ENCODE measurements at regions not wholly inside any gene's neighbourhood (a gene's known extent, or its start where the extent isn't known, plus 50 kb on each side); places are given as distances from the start of the nearest gene placed in this dataset.

DNA sequence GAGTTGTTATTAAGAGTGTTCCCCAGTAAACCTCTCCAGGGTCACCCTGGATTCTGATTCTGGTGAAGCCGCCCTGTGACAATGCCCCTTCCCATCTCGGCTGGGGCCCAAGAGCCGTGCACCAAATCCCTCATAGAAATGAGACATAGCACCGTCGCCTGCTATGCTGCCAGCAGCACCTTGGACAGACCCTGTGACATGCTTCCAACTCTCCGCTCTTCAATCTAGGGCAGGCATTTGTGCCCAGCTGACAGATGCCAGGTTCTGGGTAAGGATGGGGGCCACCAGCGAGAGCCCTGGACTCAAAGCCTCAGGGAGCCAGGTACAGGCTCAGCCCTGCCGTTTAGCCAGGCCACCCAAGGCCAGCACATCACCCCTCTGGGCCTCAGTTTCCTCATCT lies 55.8 kb upstream of the TCF20 start:
- CTCF ChIA-PET, result no interaction called here
- TF ChIP-seq, protein P1, sequence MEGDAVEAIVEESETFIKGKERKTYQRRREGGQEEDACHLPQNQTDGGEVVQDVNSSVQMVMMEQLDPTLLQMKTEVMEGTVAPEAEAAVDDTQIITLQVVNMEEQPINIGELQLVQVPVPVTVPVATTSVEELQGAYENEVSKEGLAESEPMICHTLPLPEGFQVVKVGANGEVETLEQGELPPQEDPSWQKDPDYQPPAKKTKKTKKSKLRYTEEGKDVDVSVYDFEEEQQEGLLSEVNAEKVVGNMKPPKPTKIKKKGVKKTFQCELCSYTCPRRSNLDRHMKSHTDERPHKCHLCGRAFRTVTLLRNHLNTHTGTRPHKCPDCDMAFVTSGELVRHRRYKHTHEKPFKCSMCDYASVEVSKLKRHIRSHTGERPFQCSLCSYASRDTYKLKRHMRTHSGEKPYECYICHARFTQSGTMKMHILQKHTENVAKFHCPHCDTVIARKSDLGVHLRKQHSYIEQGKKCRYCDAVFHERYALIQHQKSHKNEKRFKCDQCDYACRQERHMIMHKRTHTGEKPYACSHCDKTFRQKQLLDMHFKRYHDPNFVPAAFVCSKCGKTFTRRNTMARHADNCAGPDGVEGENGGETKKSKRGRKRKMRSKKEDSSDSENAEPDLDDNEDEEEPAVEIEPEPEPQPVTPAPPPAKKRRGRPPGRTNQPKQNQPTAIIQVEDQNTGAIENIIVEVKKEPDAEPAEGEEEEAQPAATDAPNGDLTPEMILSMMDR (conservative IDR thresholded peaks at IDR 0.05; ENCODE audit: low read depth), result no peak
- H3K27ac ChIP-seq, result peak overlapping the region; percentile 59; the same call in 1 of the 2 replicates
- POLR2A ChIA-PET (ENCODE audit: low non-redundant PET), result no interaction called here
- DNase-seq (ENCODE audit: low spot score), result no peak

DNA sequence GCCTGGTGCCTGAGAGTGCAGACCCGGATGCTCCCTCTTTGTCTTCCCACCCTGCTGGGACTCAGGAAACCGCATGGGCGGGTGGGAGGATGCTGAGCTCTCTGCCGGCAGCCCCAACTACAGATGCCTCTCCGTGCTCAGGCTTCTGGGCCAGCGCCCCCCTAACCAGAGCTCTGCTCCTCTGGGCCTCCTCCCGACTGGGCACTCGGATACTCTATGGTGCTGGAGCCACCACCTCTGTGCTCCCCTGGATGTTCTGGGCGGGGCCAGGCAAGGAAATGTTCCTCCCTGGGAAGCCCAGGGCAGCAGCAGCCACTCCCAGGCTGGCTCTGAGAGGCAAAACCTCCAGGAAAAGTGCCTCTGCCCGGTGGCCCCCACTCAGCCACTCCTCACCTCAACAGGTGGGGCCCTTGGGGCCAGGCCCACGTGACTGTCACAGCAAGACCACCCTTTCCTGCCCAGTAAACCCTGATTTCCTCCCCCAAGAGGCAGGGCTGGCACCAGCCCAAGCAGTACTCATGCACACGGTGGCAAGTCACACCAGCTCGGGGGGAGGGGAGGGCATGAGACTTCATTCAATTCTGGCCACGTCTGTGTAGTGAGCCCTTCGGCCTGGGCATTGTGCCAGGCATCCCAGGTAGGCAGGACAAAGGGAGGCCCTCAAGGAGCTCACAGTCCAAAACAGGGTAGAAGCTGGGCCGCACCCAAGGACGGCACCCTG lies 54.7 kb upstream of the TCF20 start:
- ChIA-PET CTCF (interaction anchor here (0.8 kb wide), 1 partner anchor 152 kb away, joined by 4 read pairs; no protein-coding TSS in a partner anchor), POLR2A (ENCODE audit: low non-redundant PET) (no interaction called here)
- DNase-seq (ENCODE audit: low spot score), result no peak
- TF ChIP-seq, protein P1 (conservative IDR thresholded peaks at IDR 0.05; ENCODE audit: low read depth), result no peak
- peak overlapping the region; percentile 59 for H3K27ac ChIP-seq

DNA sequence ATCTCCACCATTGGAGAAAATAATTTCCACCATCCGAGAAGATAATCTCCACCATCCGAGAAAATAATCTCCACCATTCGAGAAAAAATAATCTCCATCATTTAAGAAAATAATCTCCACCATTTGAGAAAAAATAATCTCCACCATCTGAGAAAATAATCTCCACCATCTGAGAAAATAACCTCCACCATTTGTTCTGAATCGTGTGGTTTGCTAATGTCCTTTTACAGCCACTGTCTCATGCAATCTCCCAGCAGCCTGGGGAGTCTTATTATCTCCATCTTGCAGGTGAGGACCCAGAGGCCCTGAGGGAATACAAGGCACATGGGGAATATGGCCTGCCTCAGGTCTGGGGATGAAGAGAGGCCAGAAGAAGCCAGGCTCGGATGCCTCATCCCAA lies 54.1 kb upstream of the TCF20 start:
- no peak for DNase-seq (ENCODE audit: low spot score)
- H3K27ac ChIP-seq, result peak overlapping the region; percentile 59
- POLR2A ChIA-PET (ENCODE audit: low non-redundant PET), result no interaction called here
- CTCF ChIA-PET, result interaction anchor here (0.8 kb wide), 1 partner anchor 152 kb away, joined by 4 read pairs; no protein-coding TSS in a partner anchor
- TF ChIP-seq, protein P1 (conservative IDR thresholded peaks at IDR 0.05; ENCODE audit: low read depth), result no peak

DNA sequence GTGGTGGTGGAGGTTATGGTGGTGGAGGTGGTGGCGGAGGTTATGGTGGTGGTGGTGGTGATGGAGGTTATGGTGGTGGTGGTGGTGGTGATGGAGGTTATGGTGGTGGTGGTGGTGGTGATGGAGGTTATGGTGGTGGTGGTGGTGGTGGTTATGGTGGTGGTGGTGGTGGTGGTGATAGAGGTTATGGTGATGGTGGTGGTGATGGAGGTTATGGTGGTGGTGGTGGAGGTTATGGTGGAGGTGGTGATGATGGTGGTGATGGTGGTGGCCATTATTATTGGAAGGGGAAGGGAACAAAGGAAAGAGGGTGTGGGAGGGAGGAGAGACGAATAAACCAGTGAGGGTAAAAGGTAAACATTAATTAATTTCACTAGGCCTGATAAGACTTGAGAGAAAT lies 53.5 kb upstream of the TCF20 start:
- no peak for DNase-seq (ENCODE audit: low spot score)
- TF ChIP-seq, protein P1 (conservative IDR thresholded peaks at IDR 0.05; ENCODE audit: low read depth), result no peak
- ChIA-PET CTCF (no interaction called here), POLR2A (ENCODE audit: low non-redundant PET) (no interaction called here)
- H3K27ac ChIP-seq, result no peak overlapping the region

DNA sequence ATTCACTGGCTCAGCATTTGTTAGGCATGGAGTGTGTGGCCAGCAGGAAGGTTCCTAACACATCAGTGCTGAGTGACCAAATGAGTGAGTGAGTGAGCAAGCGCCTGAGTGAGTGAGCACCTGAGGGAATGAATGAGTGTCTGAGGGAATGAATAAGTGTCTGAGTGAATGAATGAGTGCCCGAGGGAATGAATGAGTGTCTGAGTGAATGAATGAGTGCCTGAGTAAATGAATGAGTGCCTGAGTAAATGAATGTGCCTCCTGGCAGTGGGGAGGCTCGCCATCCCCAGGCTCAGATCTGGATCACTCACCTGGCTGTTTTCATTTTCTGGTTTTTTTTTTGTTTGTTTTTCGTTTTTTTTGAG lies 52.1 kb upstream of the TCF20 start:
- CTCF ChIA-PET, result no interaction called here
- no peak for DNase-seq (ENCODE audit: low spot score)
- H3K27ac ChIP-seq, result peak overlapping the region; percentile 47
- TF ChIP-seq, protein P1 (conservative IDR thresholded peaks at IDR 0.05; ENCODE audit: low read depth), result no peak
- POLR2A ChIA-PET (ENCODE audit: low non-redundant PET), result no interaction called here

DNA sequence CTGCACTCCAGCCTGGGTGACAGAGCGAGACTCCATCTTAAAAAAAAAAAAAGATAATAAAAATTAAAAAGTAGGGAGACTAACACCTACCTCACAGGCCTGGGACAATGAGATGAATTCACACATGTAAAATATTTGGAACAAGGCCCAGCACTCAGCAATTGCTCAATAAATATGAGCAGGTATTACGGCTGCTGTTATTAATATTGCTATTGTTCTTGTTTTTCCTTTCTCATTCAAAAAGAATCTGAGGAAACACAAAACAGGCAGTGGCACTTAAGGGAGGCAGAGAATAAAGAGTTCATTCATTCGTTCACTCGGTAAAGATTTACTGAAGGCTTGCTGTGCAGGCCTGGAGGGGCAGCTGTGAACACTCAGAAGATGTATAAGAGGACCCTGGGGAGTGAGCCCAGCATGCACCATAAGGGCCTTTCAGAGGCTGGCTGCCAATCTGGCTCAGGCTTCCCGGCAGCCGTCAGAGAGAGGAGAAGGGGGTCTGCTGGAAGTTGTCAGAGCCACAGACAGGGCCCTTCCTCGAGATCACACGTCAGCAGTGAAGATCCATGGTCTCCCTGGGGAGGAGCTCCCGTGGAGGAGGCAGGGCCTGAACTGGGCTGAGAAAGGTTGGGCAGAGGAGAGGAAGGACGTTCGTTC lies 51.6 kb upstream of the TCF20 start:
- TF ChIP-seq, protein P1 (conservative IDR thresholded peaks at IDR 0.05; ENCODE audit: low read depth), result no peak
- ChIA-PET CTCF (no interaction called here), POLR2A (ENCODE audit: low non-redundant PET) (no interaction called here)
- no peak for DNase-seq (ENCODE audit: low spot score)
- H3K27ac ChIP-seq, result peak overlapping the region; percentile 47

Data from RWPE1 (cell line).